ENCODE measurements at regions not wholly inside any gene's neighbourhood (a gene's known extent, or its start where the extent isn't known, plus 50 kb on each side); places are given as distances from the start of the nearest gene placed in this dataset.
A peak's percentile ranks its signal among the peaks of the same experiment; 100 is the strongest.
"Not testable (repeated sequence)": the region's sequence is repeated elsewhere in the genome, so short reads cannot be mapped to it uniquely, and the experiment has no call there.

- Mint-ChIP-seq H3K9me3 (ENCODE audit: low read depth) (no peaks in the 10 kb centered on the region), H3K27ac (ENCODE audit: unreplicated experiment) (no peak overlapping the region), H3K4me3 (ENCODE audit: unreplicated experiment) (no peak overlapping the region), H3K36me3 (ENCODE audit: low read depth) (peaks cover 5% of the 10 kb centered on the region), H3K4me1 (ENCODE audit: low read depth) (peaks cover 13% of the 10 kb centered on the region), H3K27me3 (ENCODE audit: low read depth) (peaks cover 2% of the 10 kb centered on the region)
- TF ChIP-seq, protein P1, sequence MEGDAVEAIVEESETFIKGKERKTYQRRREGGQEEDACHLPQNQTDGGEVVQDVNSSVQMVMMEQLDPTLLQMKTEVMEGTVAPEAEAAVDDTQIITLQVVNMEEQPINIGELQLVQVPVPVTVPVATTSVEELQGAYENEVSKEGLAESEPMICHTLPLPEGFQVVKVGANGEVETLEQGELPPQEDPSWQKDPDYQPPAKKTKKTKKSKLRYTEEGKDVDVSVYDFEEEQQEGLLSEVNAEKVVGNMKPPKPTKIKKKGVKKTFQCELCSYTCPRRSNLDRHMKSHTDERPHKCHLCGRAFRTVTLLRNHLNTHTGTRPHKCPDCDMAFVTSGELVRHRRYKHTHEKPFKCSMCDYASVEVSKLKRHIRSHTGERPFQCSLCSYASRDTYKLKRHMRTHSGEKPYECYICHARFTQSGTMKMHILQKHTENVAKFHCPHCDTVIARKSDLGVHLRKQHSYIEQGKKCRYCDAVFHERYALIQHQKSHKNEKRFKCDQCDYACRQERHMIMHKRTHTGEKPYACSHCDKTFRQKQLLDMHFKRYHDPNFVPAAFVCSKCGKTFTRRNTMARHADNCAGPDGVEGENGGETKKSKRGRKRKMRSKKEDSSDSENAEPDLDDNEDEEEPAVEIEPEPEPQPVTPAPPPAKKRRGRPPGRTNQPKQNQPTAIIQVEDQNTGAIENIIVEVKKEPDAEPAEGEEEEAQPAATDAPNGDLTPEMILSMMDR (IDR thresholded peaks at IDR 0.05): peak; percentile 82
- DNase-seq (ENCODE audit: low spot score): no peak
Observed at GRCh38 chr10:29386342-29386999, 97.6 kb downstream of the LYZL1 start.

GRCh38 chr10:29387269-29387668 is 98.4 kb downstream of the LYZL1 start:
- no peak for DNase-seq (ENCODE audit: low spot score)
- peaks cover 2% of the 10 kb centered on the region for H3K27me3 Mint-ChIP-seq (ENCODE audit: low read depth)

DNA sequence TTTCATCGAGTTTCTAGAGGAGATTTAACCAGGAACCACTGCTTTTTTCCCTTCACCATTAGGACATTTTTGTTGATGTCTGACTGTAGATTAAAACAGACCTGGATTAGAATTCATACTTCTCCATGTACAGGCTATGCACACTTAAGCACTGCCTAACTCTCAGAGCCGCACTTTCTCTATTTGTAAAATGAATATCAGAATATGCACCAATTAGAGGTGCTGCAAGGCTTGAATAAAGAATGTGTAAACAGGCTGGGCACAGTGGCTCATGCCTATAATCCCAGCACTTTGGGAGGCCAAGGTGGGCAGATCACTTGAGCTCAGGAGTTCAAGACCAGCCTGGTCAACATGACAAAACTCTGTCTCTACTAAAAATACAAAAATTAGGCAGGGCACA is 99.2 kb downstream of the LYZL1 start:
- DNase-seq (ENCODE audit: low spot score); H3K9me3 Mint-ChIP-seq (ENCODE audit: low read depth); H3K36me3 Mint-ChIP-seq (ENCODE audit: low read depth); H3K27me3 Mint-ChIP-seq (ENCODE audit: low read depth); H3K27ac Mint-ChIP-seq (ENCODE audit: unreplicated experiment); H3K4me3 Mint-ChIP-seq (ENCODE audit: unreplicated experiment): not testable (repeated sequence)
- peaks cover 13% of the 10 kb centered on the region for H3K4me1 Mint-ChIP-seq (ENCODE audit: low read depth)

More at GRCh38 chr10:29387269-29387668, 98.4 kb downstream of the LYZL1 start:
- H3K4me3 Mint-ChIP-seq (ENCODE audit: unreplicated experiment): no peak overlapping the region
- no peaks in the 10 kb centered on the region for H3K9me3 Mint-ChIP-seq (ENCODE audit: low read depth)
- H3K36me3 Mint-ChIP-seq (ENCODE audit: low read depth): peaks cover 5% of the 10 kb centered on the region
- TF ChIP-seq, protein P1 (IDR thresholded peaks at IDR 0.05): no peak
- peaks cover 13% of the 10 kb centered on the region for H3K4me1 Mint-ChIP-seq (ENCODE audit: low read depth)
- H3K27ac Mint-ChIP-seq (ENCODE audit: unreplicated experiment): no peak overlapping the region

- Mint-ChIP-seq H3K4me1 (ENCODE audit: low read depth) (peaks cover 13% of the 10 kb centered on the region), H3K9me3 (ENCODE audit: low read depth) (no peaks in the 10 kb centered on the region), H3K4me3 (ENCODE audit: unreplicated experiment) (no peak overlapping the region), H3K27ac (ENCODE audit: unreplicated experiment) (no peak overlapping the region), H3K27me3 (ENCODE audit: low read depth) (peaks cover 2% of the 10 kb centered on the region), H3K36me3 (ENCODE audit: low read depth) (no peaks in the 10 kb centered on the region)
- DNase-seq (ENCODE audit: low spot score): no peak
- TF ChIP-seq, protein P1 (IDR thresholded peaks at IDR 0.05): no peak
Observed at GRCh38 chr10:29389493-29389892, 100.6 kb downstream of the LYZL1 start.

- H3K27ac Mint-ChIP-seq (ENCODE audit: unreplicated experiment): no peak overlapping the region
- H3K9me3 Mint-ChIP-seq (ENCODE audit: low read depth): no peaks in the 10 kb centered on the region
- H3K4me1 Mint-ChIP-seq (ENCODE audit: low read depth): peaks cover 13% of the 10 kb centered on the region
- H3K27me3 Mint-ChIP-seq (ENCODE audit: low read depth): peaks cover 2% of the 10 kb centered on the region
- no peak overlapping the region for H3K4me3 Mint-ChIP-seq (ENCODE audit: unreplicated experiment)
- no peaks in the 10 kb centered on the region for H3K36me3 Mint-ChIP-seq (ENCODE audit: low read depth)
- TF ChIP-seq, protein P1 (IDR thresholded peaks at IDR 0.05): no peak
- no peak for DNase-seq (ENCODE audit: low spot score)
Observed at GRCh38 chr10:29389935-29390334, 101.1 kb downstream of the LYZL1 start.
